ENCODE measurements at regions not wholly inside any gene's neighbourhood (a gene's known extent, or its start where the extent isn't known, plus 50 kb on each side); places are given as distances from the start of the nearest gene placed in this dataset.

DNA sequence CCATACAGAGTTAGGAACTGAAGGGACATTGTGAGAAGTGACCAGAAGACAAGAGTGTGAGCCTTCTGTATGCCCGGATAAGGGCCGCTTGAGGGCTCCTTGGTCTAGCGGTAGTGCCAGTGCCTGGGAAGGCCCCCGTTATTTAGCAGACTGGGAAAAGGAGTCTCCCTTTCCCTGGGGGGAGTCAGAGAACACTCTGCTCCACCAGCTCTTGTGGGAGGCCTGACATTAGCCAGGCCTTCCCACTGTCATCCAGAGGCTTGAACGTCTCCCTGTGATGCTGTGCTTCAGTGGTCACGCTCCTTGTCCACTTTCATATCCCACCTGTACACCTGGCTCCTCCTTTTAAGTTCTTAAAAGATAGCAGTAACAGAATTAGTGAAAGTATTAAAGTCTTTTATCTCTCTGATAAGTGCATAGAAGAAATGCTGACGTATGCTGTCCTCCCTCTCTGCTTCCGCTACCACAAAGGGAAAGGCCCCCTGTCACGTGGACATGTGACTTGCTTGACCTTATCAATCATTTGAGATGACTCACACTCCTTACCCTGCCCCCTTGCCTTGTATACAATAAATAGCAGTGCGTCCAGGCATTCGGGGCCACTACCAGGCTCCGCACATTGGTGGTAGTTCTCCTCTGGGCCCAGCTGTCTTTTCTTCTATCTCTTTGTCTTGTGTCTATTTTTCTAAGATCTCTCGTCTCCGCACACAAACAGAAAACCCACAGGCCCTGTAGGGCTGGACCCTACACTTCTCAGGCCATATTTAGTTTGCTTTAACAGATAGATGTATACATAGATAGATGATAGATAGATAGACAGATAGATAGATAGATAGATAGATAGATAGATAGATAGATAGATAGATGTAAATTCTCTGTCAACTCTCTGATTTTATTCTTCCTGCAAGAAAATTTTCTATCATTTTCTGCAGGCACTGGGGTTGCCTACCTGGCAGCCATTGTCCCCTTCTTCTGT, 131.5 kb upstream of the JCAD start:
- H3K9me3 Mint-ChIP-seq, result no peaks in the 10 kb centered on the region
- intact Hi-C loops (cut with micrococcal nuclease), result no loop called here
- ChIA-PET CTCF (no interaction called here), POLR2A (no interaction called here)
- H3K4me1 Mint-ChIP-seq (ENCODE audit: low read depth), result peaks cover 5% of the 10 kb centered on the region
- no peaks in the 10 kb centered on the region for H3K36me3 Mint-ChIP-seq
- no peaks in the 10 kb centered on the region for H3K27me3 Mint-ChIP-seq
- DNase-seq, result no peak
- no peak overlapping the region for H3K4me3 Mint-ChIP-seq
- no peak overlapping the region for H3K27ac Mint-ChIP-seq

DNA sequence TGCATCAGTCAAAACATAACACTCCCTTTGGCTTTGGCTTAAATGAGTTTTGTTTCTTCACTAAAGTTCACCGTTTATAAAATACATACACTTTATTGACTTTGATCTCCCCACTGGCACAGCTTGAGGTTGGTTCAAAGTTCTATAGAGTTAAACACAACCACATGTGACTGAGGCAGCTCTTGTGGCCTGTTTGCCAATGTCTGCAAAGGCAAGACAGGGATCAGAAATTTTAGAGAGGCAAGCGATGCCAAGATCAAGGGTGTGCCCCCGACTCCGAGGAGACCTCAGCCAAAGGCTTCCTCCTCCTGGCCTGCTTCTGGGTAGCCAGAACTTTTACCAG, 129.8 kb upstream of the JCAD start:
- ChIA-PET POLR2A (no interaction called here), CTCF (no interaction called here)
- Mint-ChIP-seq H3K27ac (no peak overlapping the region), H3K4me3 (no peak overlapping the region), H3K9me3 (no peaks in the 10 kb centered on the region), H3K27me3 (no peaks in the 10 kb centered on the region), H3K4me1 (ENCODE audit: low read depth) (peaks cover 5% of the 10 kb centered on the region), H3K36me3 (no peaks in the 10 kb centered on the region)
- DNase-seq, result no peak
- intact Hi-C loops (cut with micrococcal nuclease), result no loop called here

DNA sequence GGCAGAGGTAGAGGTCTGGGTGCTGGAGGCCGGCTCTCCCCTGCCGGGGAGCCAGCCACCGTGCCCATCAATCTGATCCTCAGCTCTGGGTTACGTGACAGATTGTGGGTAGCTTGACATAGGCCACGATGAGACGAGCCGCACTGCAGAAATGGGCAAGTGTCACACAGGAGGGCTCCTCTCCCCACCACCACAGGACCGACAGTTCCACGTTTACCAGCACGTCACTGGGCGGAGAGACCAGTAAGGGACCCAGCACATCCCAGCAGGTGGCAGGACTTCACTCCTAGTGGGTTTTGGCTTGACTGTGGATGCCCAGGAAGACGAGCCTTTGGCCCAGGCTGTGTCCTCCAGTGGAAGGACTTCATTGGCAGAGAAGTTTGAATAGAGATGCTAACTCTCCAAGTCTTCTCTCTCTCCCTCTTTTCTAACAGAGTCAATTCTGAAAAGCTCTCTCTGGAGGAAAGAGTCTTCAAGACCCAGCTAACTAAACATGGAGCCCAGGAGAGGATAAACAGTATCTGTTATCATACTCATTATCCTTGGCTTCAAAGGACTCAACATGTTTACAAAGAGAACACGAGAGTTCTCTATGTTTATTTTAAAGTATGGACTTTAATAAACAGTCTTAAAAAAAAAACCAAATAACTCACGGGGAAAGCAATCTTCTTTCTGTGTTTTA, 129.3 kb upstream of the JCAD start:
- POLR2A ChIA-PET, result no interaction called here
- no peak overlapping the region for H3K27ac Mint-ChIP-seq
- H3K4me1 Mint-ChIP-seq (ENCODE audit: low read depth), result peaks cover 5% of the 10 kb centered on the region
- intact Hi-C loops (cut with micrococcal nuclease), result no loop called here
- no peaks in the 10 kb centered on the region for H3K36me3 Mint-ChIP-seq
- CTCF ChIA-PET, result interaction anchor here (0.6 kb wide), 1 partner anchor 210 kb away, joined by 3 read pairs; no protein-coding TSS in a partner anchor
- no peak overlapping the region for H3K4me3 Mint-ChIP-seq
- H3K9me3 Mint-ChIP-seq, result no peaks in the 10 kb centered on the region
- no peak for DNase-seq
- no peaks in the 10 kb centered on the region for H3K27me3 Mint-ChIP-seq

DNA sequence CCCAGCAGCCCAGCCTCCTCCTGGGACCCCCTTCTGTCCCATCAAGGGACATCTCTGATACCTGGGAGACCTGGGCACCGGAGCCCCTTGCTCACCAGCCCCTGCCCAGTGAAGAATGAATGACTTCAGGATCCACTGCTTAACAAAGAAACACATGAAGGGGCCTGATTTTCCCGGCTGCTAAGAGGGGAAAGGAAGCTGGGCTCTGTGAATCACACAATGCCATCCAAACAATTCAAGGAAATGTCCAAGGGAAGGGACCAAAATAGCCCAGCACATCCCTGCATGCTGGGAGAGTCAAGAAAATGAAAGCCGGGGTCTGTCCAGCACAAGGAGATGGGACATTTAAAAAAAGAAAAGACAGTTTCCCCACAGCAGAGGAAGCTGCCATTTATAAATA, 128.7 kb upstream of the JCAD start:
- intact Hi-C loops (cut with micrococcal nuclease), result no loop called here
- Mint-ChIP-seq H3K9me3 (no peaks in the 10 kb centered on the region), H3K36me3 (no peaks in the 10 kb centered on the region), H3K27me3 (no peaks in the 10 kb centered on the region), H3K27ac (no peak overlapping the region), H3K4me1 (ENCODE audit: low read depth) (peaks cover 1% of the 10 kb centered on the region), H3K4me3 (no peak overlapping the region)
- CTCF ChIA-PET, result interaction anchor here (1.4 kb wide), 1 partner anchor 10 kb away, joined by 4 read pairs; no protein-coding TSS in a partner anchor
- no peak for DNase-seq
- POLR2A ChIA-PET, result no interaction called here

DNA sequence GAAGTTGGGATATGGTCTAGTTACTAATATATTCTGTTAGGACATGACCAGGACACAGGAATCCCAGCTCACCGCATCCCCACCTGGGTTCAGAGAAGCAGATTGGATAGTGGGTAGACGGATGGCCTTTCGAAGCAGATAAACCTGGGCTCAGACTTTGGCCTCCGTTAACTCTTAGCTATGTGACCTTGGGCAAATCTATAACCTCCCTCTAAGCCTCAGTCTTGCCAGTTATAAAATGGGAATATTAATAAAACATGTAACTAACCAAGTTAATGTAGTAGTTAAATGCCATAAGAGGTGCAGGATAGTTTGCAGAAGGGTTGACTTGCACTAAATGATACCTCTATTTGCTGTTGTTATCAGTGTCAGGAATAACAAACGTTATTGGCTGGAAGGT, 127.6 kb upstream of the JCAD start:
- no peaks in the 10 kb centered on the region for H3K9me3 Mint-ChIP-seq
- ChIA-PET POLR2A (no interaction called here), CTCF (interaction anchor here (1.3 to 1.4 kb wide), 2 partner anchors 8 to 60 kb away, joined by 3 to 4 read pairs; no protein-coding TSS in a partner anchor)
- no peaks in the 10 kb centered on the region for H3K27me3 Mint-ChIP-seq
- intact Hi-C loops (cut with micrococcal nuclease), result no loop called here
- H3K4me3 Mint-ChIP-seq, result no peak overlapping the region
- no peaks in the 10 kb centered on the region for H3K36me3 Mint-ChIP-seq
- H3K27ac Mint-ChIP-seq, result no peak overlapping the region
- DNase-seq, result no peak
- no peaks in the 10 kb centered on the region for H3K4me1 Mint-ChIP-seq (ENCODE audit: low read depth)

DNA sequence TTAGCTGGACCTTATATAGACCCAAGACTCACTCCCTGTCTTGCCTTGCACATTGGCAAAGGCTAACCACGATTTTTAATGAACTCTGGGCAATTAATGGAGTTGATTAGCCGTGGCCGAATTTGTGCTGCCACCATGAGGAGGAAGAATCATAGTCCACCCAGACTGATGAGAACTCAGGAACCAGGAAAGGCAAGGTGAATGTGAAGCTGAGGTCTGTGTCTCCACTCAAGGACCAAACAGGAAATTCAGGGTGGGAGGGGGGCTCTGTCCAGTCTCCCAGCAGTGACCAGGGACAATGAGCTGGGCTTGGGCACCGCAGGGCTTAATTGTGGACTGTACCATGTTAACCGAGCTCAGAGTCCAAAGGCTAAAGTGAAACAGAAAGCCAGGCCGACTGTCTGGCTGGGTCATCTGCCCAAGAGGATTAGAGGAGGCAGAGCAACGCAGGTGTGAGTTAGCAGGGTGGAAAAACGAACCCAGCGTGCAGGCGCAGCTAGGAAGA, 127.0 kb upstream of the JCAD start:
- Mint-ChIP-seq H3K27me3 (no peaks in the 10 kb centered on the region), H3K27ac (no peak overlapping the region), H3K4me3 (no peak overlapping the region), H3K9me3 (no peaks in the 10 kb centered on the region), H3K4me1 (ENCODE audit: low read depth) (no peaks in the 10 kb centered on the region), H3K36me3 (no peaks in the 10 kb centered on the region)
- ChIA-PET POLR2A (no interaction called here), CTCF (interaction anchor here (1.3 kb wide), 1 partner anchor 60 kb away, joined by 3 read pairs; no protein-coding TSS in a partner anchor)
- intact Hi-C loops (cut with micrococcal nuclease), result no loop called here
- DNase-seq, result no peak

DNA sequence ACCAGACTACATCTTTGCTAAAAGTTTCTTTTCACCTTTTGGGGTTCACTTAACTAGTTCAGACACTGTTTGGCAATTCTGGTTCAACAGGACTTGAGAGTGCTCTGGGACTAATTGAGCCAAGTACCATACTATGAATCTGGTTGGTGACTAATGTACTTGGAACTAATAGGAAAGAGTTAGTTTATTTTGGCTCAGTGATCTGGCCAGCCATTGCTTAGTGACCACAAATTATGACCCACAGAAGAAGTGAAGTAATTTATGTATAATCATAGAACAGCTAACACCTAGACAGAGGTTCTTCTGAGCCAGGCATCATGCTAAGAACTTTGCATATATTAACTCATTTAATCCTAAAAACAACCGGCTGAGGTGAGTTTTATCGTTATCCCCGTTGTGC, 126.5 kb upstream of the JCAD start:
- ChIA-PET POLR2A (no interaction called here), CTCF (interaction anchor here (1.3 kb wide), 1 partner anchor 61 kb away, joined by 3 read pairs; no protein-coding TSS in a partner anchor)
- H3K27me3 Mint-ChIP-seq, result no peaks in the 10 kb centered on the region
- H3K36me3 Mint-ChIP-seq, result no peaks in the 10 kb centered on the region
- intact Hi-C loops (cut with micrococcal nuclease), result no loop called here
- no peak overlapping the region for H3K27ac Mint-ChIP-seq
- H3K4me3 Mint-ChIP-seq, result no peak overlapping the region
- H3K4me1 Mint-ChIP-seq (ENCODE audit: low read depth), result no peaks in the 10 kb centered on the region
- H3K9me3 Mint-ChIP-seq, result no peaks in the 10 kb centered on the region
- no peak for DNase-seq

DNA sequence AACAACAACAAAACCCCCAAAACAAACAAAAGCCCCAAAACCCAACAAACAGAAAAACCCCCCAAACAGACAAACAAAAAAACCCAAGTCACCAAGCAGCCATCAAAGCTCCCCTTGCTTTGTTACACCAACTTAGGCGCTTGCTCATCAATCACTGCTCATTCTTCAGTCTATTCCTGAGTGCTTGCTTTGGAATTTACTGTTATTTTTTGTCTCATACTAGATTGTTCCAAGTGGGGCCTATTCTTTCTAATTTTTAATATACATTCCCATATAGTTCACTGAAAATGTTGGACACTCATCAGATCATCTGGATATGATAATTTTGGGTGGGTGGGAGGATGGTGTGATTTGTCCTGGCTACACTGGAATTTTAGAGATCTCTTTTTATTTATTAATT, 126.0 kb upstream of the JCAD start:
- Mint-ChIP-seq H3K4me3 (no peak overlapping the region), H3K27ac (no peak overlapping the region), H3K4me1 (ENCODE audit: low read depth) (no peaks in the 10 kb centered on the region), H3K36me3 (no peaks in the 10 kb centered on the region), H3K9me3 (no peaks in the 10 kb centered on the region), H3K27me3 (no peaks in the 10 kb centered on the region)
- CTCF ChIA-PET, result no interaction called here
- no peak for DNase-seq
- POLR2A ChIA-PET, result no interaction called here
- intact Hi-C loops (cut with micrococcal nuclease), result no loop called here

DNA sequence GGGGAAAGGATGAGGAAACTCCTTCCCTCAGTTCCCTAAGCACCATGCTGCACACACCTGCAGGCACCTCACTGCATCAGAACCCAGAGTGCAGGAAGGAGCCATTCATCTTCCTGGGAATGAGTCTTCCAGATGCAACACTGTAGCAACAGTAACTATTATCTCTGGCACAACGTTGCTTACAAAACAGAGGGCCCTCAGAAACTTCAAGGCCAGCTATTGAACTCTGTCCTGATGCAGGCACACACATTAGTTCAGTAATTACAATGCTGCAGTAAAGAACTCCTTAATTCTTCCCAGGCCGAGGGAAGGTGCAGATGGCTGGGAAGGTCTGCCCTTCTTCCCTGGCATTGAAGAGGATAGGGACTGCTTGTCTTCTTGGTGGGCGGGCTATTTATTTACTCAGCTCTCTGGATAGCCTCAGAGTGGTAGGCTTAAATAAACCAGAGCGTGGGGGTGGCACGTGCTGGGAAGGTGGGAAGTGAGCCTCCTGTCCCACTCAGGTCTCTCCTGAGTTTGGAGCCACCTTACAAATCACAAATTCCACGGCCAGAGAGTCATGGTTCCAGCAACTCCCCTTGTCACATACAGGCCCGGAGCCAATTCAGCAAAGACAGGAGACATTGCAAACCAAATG, 125.1 kb upstream of the JCAD start:
- H3K4me1 Mint-ChIP-seq (ENCODE audit: low read depth), result no peaks in the 10 kb centered on the region
- H3K27me3 Mint-ChIP-seq, result no peaks in the 10 kb centered on the region
- H3K9me3 Mint-ChIP-seq, result no peaks in the 10 kb centered on the region
- POLR2A ChIA-PET, result no interaction called here
- no peak overlapping the region for H3K4me3 Mint-ChIP-seq
- DNase-seq, result no peak
- CTCF ChIA-PET, result no interaction called here
- intact Hi-C loops (cut with micrococcal nuclease), result no loop called here
- H3K36me3 Mint-ChIP-seq, result no peaks in the 10 kb centered on the region
- no peak overlapping the region for H3K27ac Mint-ChIP-seq

DNA sequence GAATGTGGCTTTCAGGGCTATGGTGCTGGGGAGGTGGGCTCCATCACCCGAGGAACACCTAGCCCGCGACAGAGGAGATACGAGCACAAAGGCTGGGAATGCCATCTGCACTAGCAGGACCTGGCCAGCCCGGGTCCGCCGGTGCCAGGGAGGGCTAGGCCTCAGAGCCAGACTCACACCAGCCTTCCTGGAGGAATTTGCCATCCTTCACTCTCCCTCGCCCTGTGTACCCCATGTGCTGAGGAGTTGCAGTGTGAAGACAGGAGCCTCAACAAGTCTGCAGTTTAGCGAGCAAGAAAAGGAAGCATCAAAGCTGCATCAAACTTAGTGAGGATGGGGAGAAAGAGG, 123.6 kb upstream of the JCAD start:
- H3K27me3 Mint-ChIP-seq, result no peaks in the 10 kb centered on the region
- no peak for DNase-seq
- H3K36me3 Mint-ChIP-seq, result no peaks in the 10 kb centered on the region
- H3K4me1 Mint-ChIP-seq (ENCODE audit: low read depth), result no peaks in the 10 kb centered on the region
- intact Hi-C loops (cut with micrococcal nuclease), result no loop called here
- no peak overlapping the region for H3K27ac Mint-ChIP-seq
- POLR2A ChIA-PET, result no interaction called here
- CTCF ChIA-PET, result no interaction called here
- no peaks in the 10 kb centered on the region for H3K9me3 Mint-ChIP-seq
- H3K4me3 Mint-ChIP-seq, result no peak overlapping the region

DNA sequence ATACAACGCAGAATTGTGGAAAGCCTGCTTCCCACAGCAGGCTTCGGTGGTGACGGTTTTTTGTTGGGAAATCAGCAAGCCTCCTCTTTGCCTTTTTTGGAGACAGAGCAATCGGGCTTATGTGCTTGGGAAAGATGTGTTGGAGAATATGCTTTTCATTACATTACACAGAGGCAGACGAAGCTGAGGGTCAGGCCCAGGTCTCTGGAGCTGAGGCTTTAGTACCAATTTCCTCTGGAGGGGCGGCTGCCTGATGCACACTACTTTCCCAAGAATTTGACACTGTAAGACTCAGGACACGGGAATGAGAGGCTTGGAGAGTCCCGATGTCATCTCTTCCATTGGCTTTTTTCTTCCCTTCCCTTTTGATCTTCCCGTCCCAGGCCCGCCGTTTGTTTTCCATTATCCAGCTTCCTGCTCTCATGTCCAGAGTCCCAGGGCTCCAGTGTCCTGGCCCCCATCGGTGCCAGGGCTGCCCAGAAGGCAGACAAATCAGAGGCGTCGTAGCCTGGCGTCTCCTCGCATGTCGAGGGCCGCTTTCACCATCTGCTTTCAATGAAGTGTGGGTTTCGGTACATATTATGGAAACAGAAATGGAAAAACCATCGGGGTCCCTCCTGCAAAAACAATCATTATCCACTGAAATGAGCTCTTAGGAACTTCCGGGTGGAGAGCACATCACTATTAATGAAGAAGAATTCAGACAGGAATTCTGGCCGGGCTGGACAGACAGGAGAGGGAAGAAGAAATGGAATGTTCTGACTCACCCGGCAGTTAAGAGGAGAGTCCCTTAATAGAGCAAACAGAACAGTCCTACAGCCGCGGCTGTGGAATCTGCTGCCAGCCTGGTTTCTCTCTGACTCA, 123.0 kb upstream of the JCAD start:
- CTCF ChIA-PET, result no interaction called here
- Mint-ChIP-seq H3K4me1 (ENCODE audit: low read depth) (no peaks in the 10 kb centered on the region), H3K36me3 (no peaks in the 10 kb centered on the region), H3K27me3 (no peaks in the 10 kb centered on the region), H3K4me3 (no peak overlapping the region), H3K27ac (no peak overlapping the region), H3K9me3 (no peaks in the 10 kb centered on the region)
- no peak for DNase-seq
- POLR2A ChIA-PET, result no interaction called here
- intact Hi-C loops (cut with micrococcal nuclease), result no loop called here
